Keratinocyte (primary cell): ENCODE measurements at regions not wholly inside any gene's neighbourhood (a gene's known extent, or its start where the extent isn't known, plus 50 kb on each side); places are given as distances from the start of the nearest gene placed in this dataset.
"Not testable (repeated sequence)": the region's sequence is repeated elsewhere in the genome, so short reads cannot be mapped to it uniquely, and the experiment has no call there.

Source experiments
- DNase-seq: peaks from one replicate; pipeline ENCODE4 v3.0.0-alpha.2; 2011; ENCODE audit warnings: low read depth, missing footprints, low spot score
- FAIRE-seq: peaks from 2 replicates; lab custom pipeline; 2011; peaks lifted over from hg19 to GRCh38; lab: Jason Lieb, UNC
- H2AFZ ChIP-seq: 2 replicates; pipeline ENCODE4 v1.6.0; 2012; ENCODE audit warnings: low read length, control low read depth, inconsistent platforms; ENCODE audit not compliant: control insufficient read depth
- H3K27ac ChIP-seq: 2 replicates; pipeline ENCODE4 v1.5.1; 2011; ENCODE audit warnings: low read length; ENCODE audit not compliant: control insufficient read depth, insufficient read depth
- H3K27me3 ChIP-seq: 3 replicates; pipeline ENCODE4 v1.6.0; 2011; ENCODE audit warnings: low read length; ENCODE audit not compliant: control insufficient read depth, insufficient read depth; ENCODE audit errors: extremely low read depth
- H3K36me3 ChIP-seq, 2 experiments: 2 replicates in 1 of 2; 3 replicates in 1 of 2; pipeline ENCODE4 v1.5.1; 2011; ENCODE audit warnings: low read length in 2 of 2, mild to moderate bottlenecking in 1 of 2; ENCODE audit not compliant: control insufficient read depth in 2 of 2, insufficient read depth in 2 of 2; ENCODE audit errors: extremely low read depth in 1 of 2
- H3K4me1 ChIP-seq: 3 replicates; pipeline ENCODE4 v1.5.1; 2011; ENCODE audit warnings: low read length; ENCODE audit not compliant: control insufficient read depth, insufficient read depth; ENCODE audit errors: extremely low read depth
- H3K4me2 ChIP-seq: 3 replicates; pipeline ENCODE4 v1.6.0; 2011; ENCODE audit warnings: low read depth, low read length; ENCODE audit not compliant: control insufficient read depth, insufficient read depth; ENCODE audit errors: extremely low read depth
- H3K4me3 ChIP-seq, 3 experiments: fragments of 200-600 bp in 1 of 3; sonication (generic) in 1 of 3; 2 replicates in 2 of 3; 3 replicates in 1 of 3; pipeline ENCODE4 v1.5.1; 2011 to 2016; ENCODE audit warnings: low read length in 3 of 3, mild to moderate bottlenecking in 3 of 3, control low read depth in 2 of 3, inconsistent platforms in 1 of 3, low read depth in 1 of 3, mixed read lengths in 1 of 3, mixed run types in 1 of 3, moderate library complexity in 1 of 3; ENCODE audit not compliant: control insufficient read depth in 2 of 3, insufficient read depth in 2 of 3; ENCODE audit errors: extremely low read depth in 1 of 3
- H3K79me2 ChIP-seq: 2 replicates; pipeline ENCODE4 v1.6.0; 2012; ENCODE audit warnings: low read length; ENCODE audit not compliant: control insufficient read depth, insufficient read depth
- H3K9ac ChIP-seq: 3 replicates; pipeline ENCODE4 v1.6.0; 2011; ENCODE audit warnings: low read length; ENCODE audit not compliant: control insufficient read depth, insufficient read depth; ENCODE audit errors: extremely low read depth
- H3K9me1 ChIP-seq: 3 replicates; pipeline ENCODE4 v1.6.0; 2011; ENCODE audit warnings: low read length; ENCODE audit not compliant: control insufficient read depth, insufficient read depth; ENCODE audit errors: extremely low read depth
- H3K9me3 ChIP-seq: 2 replicates; pipeline ENCODE4 v1.5.1; 2012; ENCODE audit warnings: low read depth, low read length; ENCODE audit not compliant: control insufficient read depth
- H4K20me1 ChIP-seq: 3 replicates; pipeline ENCODE4 v1.6.0; 2011; ENCODE audit warnings: low read length; ENCODE audit not compliant: control insufficient read depth, insufficient read depth; ENCODE audit errors: extremely low read depth
- CTCF ChIP-seq, 3 experiments: IDR thresholded peaks in 1 of 3; conservative IDR thresholded peaks in 1 of 3; optimal IDR thresholded peaks in 1 of 3; 2 replicates in 2 of 3; 3 replicates in 1 of 3; pipeline versions ENCODE3 to v1.5.1; 2011; ENCODE audit warnings: low read length in 3 of 3, mild to moderate bottlenecking in 3 of 3, moderate library complexity in 2 of 3, control low read depth in 1 of 3, inconsistent platforms in 1 of 3; ENCODE audit not compliant: insufficient read depth in 2 of 3; ENCODE audit errors: extremely low read depth in 1 of 3
- EZH2 ChIP-seq: IDR thresholded peaks from one replicate; pipeline ENCODE4 v1.6.1; 2012; ENCODE audit warnings: inconsistent platforms, mild to moderate bottlenecking, low read length, moderate library complexity
- dilution Hi-C: fragments of 300-500 bp; cut with MboI; formaldehyde crosslinking; loops from one replicate; pipeline ENCODE4 v1.7.0; 2020; ENCODE audit warnings: low sequenced_read_pairs; ENCODE audit not compliant: extremely low pct_ligation_motif_present

GRCh38 chr3:39712413-39713048 is 96.9 kb upstream of the MYRIP start:
- Histone ChIP-seq H3K4me2 (no peak overlapping the region), H2AFZ (no peak overlapping the region), H3K9me1 (no peaks in the 10 kb centered on the region), H3K9ac (no peak overlapping the region), H3K4me1 (no peaks in the 10 kb centered on the region), H3K79me2 (no peaks in the 10 kb centered on the region), H4K20me1 (no peaks in the 10 kb centered on the region), H3K36me3 (no peaks in the 10 kb centered on the region), H3K27ac (no peak overlapping the region), H3K4me3 (no peak overlapping the region), H3K27me3 (no peaks in the 10 kb centered on the region), H3K9me3 (no peaks in the 10 kb centered on the region)
- DNase-seq (no peak), FAIRE-seq (no peak)
- TF ChIP-seq EZH2 (no peak), CTCF (optimal IDR thresholded peaks at IDR 0.05 in 1 of 3, IDR thresholded peaks at IDR 0.05 in 1 of 3, conservative IDR thresholded peaks at IDR 0.05 in 1 of 3; ENCODE audit: extremely low read depth in 1 of 3, insufficient read depth in 2 of 3, low read length in 3 of 3) (no peak)
- dilution Hi-C loops = no loop called here

DNA sequence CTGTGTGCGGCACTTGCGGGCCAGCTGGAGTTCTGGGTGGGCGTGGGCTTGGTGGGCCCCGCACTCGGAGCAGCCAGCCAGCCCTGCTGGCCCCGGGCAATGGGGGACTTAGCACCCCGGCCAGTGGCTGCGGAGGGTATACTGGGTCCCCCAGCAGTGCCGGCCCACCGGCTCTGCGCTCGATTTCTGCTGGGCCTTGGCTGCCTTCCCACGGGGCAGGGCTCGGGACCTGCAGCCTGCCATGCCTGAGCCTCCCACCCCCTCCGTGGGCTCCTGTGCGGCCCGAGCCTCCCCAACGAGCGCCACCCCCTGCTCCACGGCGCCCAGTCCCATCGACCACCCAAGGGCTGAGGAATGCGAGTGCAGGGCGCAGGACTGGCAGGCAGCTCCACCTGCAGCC is 96.1 kb upstream of the MYRIP start:
- H4K20me1 ChIP-seq, H3K4me2 ChIP-seq, H3K9me3 ChIP-seq, DNase-seq, H3K4me1 ChIP-seq, FAIRE-seq, H3K9me1 ChIP-seq, H3K79me2 ChIP-seq, H2AFZ ChIP-seq, dilution Hi-C loops, H3K36me3 ChIP-seq, H3K9ac ChIP-seq, H3K4me3 ChIP-seq, H3K27ac ChIP-seq, H3K27me3 ChIP-seq: not testable (repeated sequence)

DNA sequence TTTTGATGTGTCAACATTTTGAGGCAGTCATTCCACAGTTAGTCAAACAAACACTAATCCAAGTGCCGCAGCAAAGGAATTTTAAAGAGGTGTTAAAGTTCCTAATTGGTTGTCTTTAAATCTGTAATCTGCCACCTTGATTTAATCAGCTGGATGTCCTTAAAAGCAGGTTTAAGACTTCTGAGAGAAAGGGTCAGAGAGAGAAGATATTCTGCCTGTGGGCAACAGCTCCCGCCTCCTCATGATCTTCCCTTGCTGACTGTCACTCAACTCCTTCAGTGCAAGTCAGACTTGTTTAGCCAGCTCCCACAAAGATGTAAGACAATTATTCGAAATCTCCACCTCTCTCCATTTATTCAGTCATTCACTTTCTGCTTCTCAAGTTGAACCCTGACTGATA is 92.6 kb upstream of the MYRIP start:
- H4K20me1 ChIP-seq = no peaks in the 10 kb centered on the region
- no peak for FAIRE-seq
- no peak overlapping the region for H3K27ac ChIP-seq
- no peaks in the 10 kb centered on the region for H3K9me1 ChIP-seq
- H3K4me3 ChIP-seq = no peak overlapping the region
- TF ChIP-seq CTCF (optimal IDR thresholded peaks at IDR 0.05 in 1 of 3, IDR thresholded peaks at IDR 0.05 in 1 of 3, conservative IDR thresholded peaks at IDR 0.05 in 1 of 3; ENCODE audit: extremely low read depth in 1 of 3, insufficient read depth in 2 of 3, low read length in 3 of 3) (no peak), EZH2 (no peak)
- H3K4me2 ChIP-seq = no peak overlapping the region
- H3K36me3 ChIP-seq = no peaks in the 10 kb centered on the region
- H3K27me3 ChIP-seq = no peaks in the 10 kb centered on the region
- H3K79me2 ChIP-seq = no peaks in the 10 kb centered on the region
- H3K9ac ChIP-seq = no peak overlapping the region
- DNase-seq = no peak
- dilution Hi-C loops = no loop called here
- no peaks in the 10 kb centered on the region for H3K4me1 ChIP-seq
- no peak overlapping the region for H2AFZ ChIP-seq
- H3K9me3 ChIP-seq = no peaks in the 10 kb centered on the region
